WTC11 (cell line): ENCODE measurements at regions not wholly inside any gene's neighbourhood (a gene's known extent, or its start where the extent isn't known, plus 50 kb on each side); places are given as distances from the start of the nearest gene placed in this dataset.
A peak's percentile ranks its signal among the peaks of the same experiment; 100 is the strongest.
"Not testable (repeated sequence)": the region's sequence is repeated elsewhere in the genome, so short reads cannot be mapped to it uniquely, and the experiment has no call there.

ENCODE experiments used
- ATAC-seq: fragments of 200-7000 bp; cut with Tn5 transposase; 2 replicates; pipeline ENCODE4 v1.10.0; 2021; ENCODE audit warnings: mild to moderate bottlenecking, moderate library complexity
- CTCF ChIA-PET: fragments of 300-600 bp; sonication (Branson Sonifier 250); formaldehyde crosslinking; loops from one replicate; lab custom pipeline; 2021; ENCODE audit warnings: antibody characterized with exemption; lab: Charles Lee
- POLR2A ChIA-PET: fragments of 350-600 bp; sonication (Branson Sonifier 250); formaldehyde crosslinking; loops from one replicate; lab custom pipeline; 2021; ENCODE audit warnings: antibody characterized with exemption; lab: Charles Lee
- DNase-seq: peaks from one replicate; pipeline ENCODE4 v3.0.0; 2021; ENCODE audit warnings: low spot score
- H3K27ac Mint-ChIP-seq: 2 replicates; pipeline ENCODE4 v1.8.0; 2021; ENCODE audit warnings: mixed read lengths
- H3K27me3 Mint-ChIP-seq: 2 replicates; pipeline ENCODE4 v1.8.0; 2021; ENCODE audit warnings: low read depth, mild to moderate bottlenecking, moderate library complexity, mixed read lengths
- H3K36me3 Mint-ChIP-seq: 2 replicates; pipeline ENCODE4 v1.8.0; 2021; ENCODE audit warnings: mixed read lengths
- H3K4me1 Mint-ChIP-seq: 2 replicates; pipeline ENCODE4 v1.8.0; 2022; ENCODE audit warnings: mixed read lengths
- H3K4me3 Mint-ChIP-seq: 2 replicates; pipeline ENCODE4 v1.8.0; 2021; ENCODE audit warnings: mild to moderate bottlenecking, moderate library complexity, mixed read lengths
- H3K9me3 Mint-ChIP-seq: 2 replicates; pipeline ENCODE4 v1.8.0; 2021; ENCODE audit warnings: mixed read lengths
- CREM ChIP-seq: sonication (generic); formaldehyde crosslinking; IDR thresholded peaks from 2 replicates; pipeline ENCODE4 v1.8.1; 2022; ENCODE audit warnings: mild to moderate bottlenecking, missing genetic modification reagents, moderate library complexity
- ESRRA ChIP-seq: sonication (generic); formaldehyde crosslinking; IDR thresholded peaks from 2 replicates; pipeline ENCODE4 v1.8.1; 2022; ENCODE audit warnings: mild to moderate bottlenecking, missing genetic modification reagents, borderline replicate concordance
- ETV6 ChIP-seq: sonication (generic); formaldehyde crosslinking; IDR thresholded peaks from 2 replicates; pipeline ENCODE4 v1.8.1; 2022; ENCODE audit warnings: mild to moderate bottlenecking, missing genetic modification reagents
- FOXJ3 ChIP-seq: sonication (generic); formaldehyde crosslinking; IDR thresholded peaks from 2 replicates; pipeline ENCODE4 v1.9.0; 2021; ENCODE audit warnings: missing genetic modification reagents, mild to moderate bottlenecking, borderline replicate concordance
- HMGA2 ChIP-seq: fragments of 250-450 bp; sonication (Bioruptor Pico); IDR thresholded peaks from 2 replicates; pipeline ENCODE4 v1.4.0; 2021; ENCODE audit warnings: mild to moderate bottlenecking, moderate library complexity
- ZMAT4 ChIP-seq: fragments of 250-450 bp; sonication (Bioruptor Pico); IDR thresholded peaks from 2 replicates; pipeline ENCODE4 v1.9.0; 2021; ENCODE audit warnings: mild to moderate bottlenecking
- ZNF121 ChIP-seq: sonication (generic); formaldehyde crosslinking; IDR thresholded peaks from 2 replicates; pipeline ENCODE4 v1.8.0; 2023; ENCODE audit warnings: missing genetic modification reagents
- ZNF138 ChIP-seq: sonication (generic); formaldehyde crosslinking; conservative IDR thresholded peaks from 2 replicates; pipeline ENCODE4 v1.8.1; 2022; ENCODE audit warnings: mild to moderate bottlenecking, moderate library complexity, missing genetic modification reagents
- ZNF263 ChIP-seq: sonication (generic); formaldehyde crosslinking; IDR thresholded peaks from 2 replicates; pipeline ENCODE4 v1.8.1; 2022; ENCODE audit warnings: low read depth, mild to moderate bottlenecking, moderate library complexity, missing genetic modification reagents
- TF ChIP-seq, protein P1 (sequence below): fragments of 250-450 bp; sonication (Bioruptor Pico); conservative IDR thresholded peaks from 2 replicates; pipeline ENCODE4 v1.9.0; 2021; ENCODE audit warnings: mild to moderate bottlenecking
- TF ChIP-seq, protein P2 (sequence below): fragments of 250-450 bp; sonication (Bioruptor Pico); IDR thresholded peaks from 2 replicates; pipeline ENCODE4 v1.9.0; 2021; ENCODE audit warnings: mild to moderate bottlenecking

- DNase-seq: peak; percentile 40
- no peak overlapping the region for H3K4me3 Mint-ChIP-seq
- peak overlapping the region; percentile 90 for H3K27ac Mint-ChIP-seq
- peak; percentile 65 for ATAC-seq
- peaks cover 30% of the 10 kb centered on the region for H3K4me1 Mint-ChIP-seq
- H3K9me3 Mint-ChIP-seq: peaks cover 10% of the 10 kb centered on the region
- H3K27me3 Mint-ChIP-seq: no peaks in the 10 kb centered on the region
- TF ChIP-seq ZNF138 (CRISPR knock-in tag) (no peak), FOXJ3 (CRISPR knock-in tag) (no peak), ETV6 (CRISPR knock-in tag) (no peak), ZNF263 (CRISPR knock-in tag) (no peak)
- TF ChIP-seq, protein P1, sequence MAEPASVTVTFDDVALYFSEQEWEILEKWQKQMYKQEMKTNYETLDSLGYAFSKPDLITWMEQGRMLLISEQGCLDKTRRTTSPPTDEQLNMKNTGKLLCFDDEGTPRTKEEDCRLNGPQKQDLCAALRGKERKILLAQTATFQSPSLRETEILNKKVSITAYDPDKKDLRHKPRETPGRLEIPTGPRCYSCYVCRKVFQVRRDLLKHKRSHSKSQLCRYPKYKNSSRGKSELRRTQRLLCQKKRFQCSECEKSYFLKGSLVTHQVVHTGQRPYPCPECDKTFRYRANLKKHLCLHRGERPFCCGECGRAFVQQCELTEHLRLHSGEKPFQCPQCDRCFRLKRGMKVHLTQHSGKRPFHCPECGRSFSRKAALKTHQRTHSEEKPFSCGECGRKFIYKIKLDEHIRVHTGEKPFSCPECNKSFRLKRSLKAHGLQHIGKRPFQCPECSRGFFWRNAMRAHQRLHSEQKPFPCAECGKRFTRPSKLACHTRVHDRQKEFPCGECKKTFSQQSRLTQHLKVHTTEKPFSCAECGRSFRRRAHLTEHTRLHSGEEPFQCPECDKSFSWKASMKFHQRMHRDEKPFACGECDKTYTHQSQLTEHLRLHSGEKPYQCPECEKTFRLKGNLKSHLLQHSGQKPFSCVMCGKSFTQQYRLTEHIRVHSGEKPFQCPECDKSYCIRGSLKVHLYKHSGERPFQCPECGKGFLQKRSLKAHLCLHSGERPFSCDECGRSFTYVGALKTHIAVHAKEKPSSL (CRISPR knock-in tag): no peak
- POLR2A ChIA-PET: interaction anchor here (1.0 kb wide), 1 partner anchor 13 kb away, joined by 4 read pairs; no protein-coding TSS in a partner anchor
- CTCF ChIA-PET: interaction anchor here (0.6 to 5.7 kb wide), 6 partner anchors 12 to 108 kb away, joined by 3 to 21 read pairs (median 4); partner anchors contain the start of gene B9D1
- H3K36me3 Mint-ChIP-seq: peaks cover 10% of the 10 kb centered on the region
Observed at GRCh38 chr17:19470530-19471261, 59.7 kb downstream of the RNF112 start.

DNA sequence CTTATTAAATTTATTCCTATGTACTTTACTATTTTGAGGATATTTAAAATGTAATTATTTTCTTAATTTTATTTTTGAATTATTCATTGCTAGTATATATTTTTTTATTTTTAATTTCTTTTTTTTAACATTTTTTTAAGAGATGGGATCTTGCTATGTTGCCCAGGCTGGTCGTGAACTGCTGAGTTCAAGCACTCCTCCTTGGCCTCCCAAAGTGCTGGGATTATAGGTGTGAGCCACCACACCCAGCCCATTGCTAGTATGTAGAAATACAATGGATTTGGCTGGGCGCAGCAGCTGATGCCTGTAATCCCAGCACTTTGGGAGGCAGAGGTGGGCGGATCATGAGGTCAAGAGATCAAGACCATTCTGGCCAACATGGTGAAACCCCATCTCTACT, 59.2 kb upstream of the SLC47A1 start:
- TF ChIP-seq HMGA2 (CRISPR knock-in tag): peak; percentile 67; the same call in 1 of the 2 replicates
- peak; percentile 85; the same call in 1 of the 2 replicates for TF ChIP-seq ZNF121 (CRISPR knock-in tag)
- peaks cover 17% of the 10 kb centered on the region for H3K4me1 Mint-ChIP-seq
- ATAC-seq, H3K27me3 Mint-ChIP-seq, CTCF ChIA-PET, POLR2A ChIA-PET, H3K4me3 Mint-ChIP-seq, H3K27ac Mint-ChIP-seq, DNase-seq: not testable (repeated sequence)
- H3K9me3 Mint-ChIP-seq: peaks cover 10% of the 10 kb centered on the region
- peaks cover 10% of the 10 kb centered on the region for H3K36me3 Mint-ChIP-seq

- ATAC-seq, H3K27me3 Mint-ChIP-seq, H3K27ac Mint-ChIP-seq, H3K4me1 Mint-ChIP-seq, DNase-seq, H3K4me3 Mint-ChIP-seq, CTCF ChIA-PET, POLR2A ChIA-PET: not testable (repeated sequence)
- Mint-ChIP-seq H3K36me3 (peaks cover 10% of the 10 kb centered on the region), H3K9me3 (peaks cover 17% of the 10 kb centered on the region)
Observed at GRCh38 chr17:19475800-19476199, 57.9 kb upstream of the SLC47A1 start.

DNA sequence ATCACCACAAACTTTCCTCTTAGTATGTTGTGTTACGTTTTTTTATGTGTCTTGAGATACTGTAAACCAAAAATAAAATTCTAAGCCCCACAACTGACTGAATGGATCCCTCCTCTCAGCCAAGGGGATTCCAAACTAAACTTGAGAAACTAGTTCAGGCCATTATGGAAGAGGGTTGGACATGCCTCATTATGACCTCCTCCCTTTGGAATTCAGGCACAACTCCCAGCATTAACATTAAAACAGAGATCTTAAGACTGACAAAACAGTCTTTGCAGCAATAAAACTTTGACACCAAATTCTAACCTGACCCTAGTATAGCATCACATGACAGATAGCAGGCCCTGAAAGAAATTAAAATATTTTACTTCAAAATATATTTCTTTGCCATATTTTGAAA, 51.1 kb upstream of the SLC47A1 start:
- ATAC-seq (peak; percentile 75), DNase-seq (no peak)
- Mint-ChIP-seq H3K9me3 (peaks cover 7% of the 10 kb centered on the region), H3K4me3 (peak overlapping the region; percentile 48)
- TF ChIP-seq ESRRA (CRISPR knock-in tag) (no peak), ZNF121 (CRISPR knock-in tag) (no peak), ZMAT4 (no peak), CREM (CRISPR knock-in tag) (no peak)
- TF ChIP-seq, protein P2, sequence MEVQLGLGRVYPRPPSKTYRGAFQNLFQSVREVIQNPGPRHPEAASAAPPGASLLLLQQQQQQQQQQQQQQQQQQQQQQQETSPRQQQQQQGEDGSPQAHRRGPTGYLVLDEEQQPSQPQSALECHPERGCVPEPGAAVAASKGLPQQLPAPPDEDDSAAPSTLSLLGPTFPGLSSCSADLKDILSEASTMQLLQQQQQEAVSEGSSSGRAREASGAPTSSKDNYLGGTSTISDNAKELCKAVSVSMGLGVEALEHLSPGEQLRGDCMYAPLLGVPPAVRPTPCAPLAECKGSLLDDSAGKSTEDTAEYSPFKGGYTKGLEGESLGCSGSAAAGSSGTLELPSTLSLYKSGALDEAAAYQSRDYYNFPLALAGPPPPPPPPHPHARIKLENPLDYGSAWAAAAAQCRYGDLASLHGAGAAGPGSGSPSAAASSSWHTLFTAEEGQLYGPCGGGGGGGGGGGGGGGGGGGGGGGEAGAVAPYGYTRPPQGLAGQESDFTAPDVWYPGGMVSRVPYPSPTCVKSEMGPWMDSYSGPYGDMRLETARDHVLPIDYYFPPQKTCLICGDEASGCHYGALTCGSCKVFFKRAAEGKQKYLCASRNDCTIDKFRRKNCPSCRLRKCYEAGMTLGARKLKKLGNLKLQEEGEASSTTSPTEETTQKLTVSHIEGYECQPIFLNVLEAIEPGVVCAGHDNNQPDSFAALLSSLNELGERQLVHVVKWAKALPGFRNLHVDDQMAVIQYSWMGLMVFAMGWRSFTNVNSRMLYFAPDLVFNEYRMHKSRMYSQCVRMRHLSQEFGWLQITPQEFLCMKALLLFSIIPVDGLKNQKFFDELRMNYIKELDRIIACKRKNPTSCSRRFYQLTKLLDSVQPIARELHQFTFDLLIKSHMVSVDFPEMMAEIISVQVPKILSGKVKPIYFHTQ (CRISPR knock-in tag): no peak
- TF ChIP-seq, all 79 proteins: peak for 0
- Mint-ChIP-seq H3K4me1 (peaks cover 39% of the 10 kb centered on the region), H3K36me3 (peaks cover 2% of the 10 kb centered on the region; the same call in 1 of the 2 replicates), H3K27me3 (no peaks in the 10 kb centered on the region; the same call in 1 of the 2 replicates), H3K27ac (peak overlapping the region; percentile 98)
- CTCF ChIA-PET: interaction anchor here (0.8 to 5.3 kb wide), 4 partner anchors 14 to 337 kb away, joined by 3 to 21 read pairs (median 4); no protein-coding TSS in a partner anchor
- POLR2A ChIA-PET: interaction anchor here (0.6 to 0.7 kb wide), 3 partner anchors 24 to 58 kb away, joined by 3 to 5 read pairs (median 3); no protein-coding TSS in a partner anchor
